Neural cell (in vitro differentiated cells): ENCODE measurements at regions not wholly inside any gene's neighbourhood (a gene's known extent, or its start where the extent isn't known, plus 50 kb on each side); places are given as distances from the start of the nearest gene placed in this dataset.
"Not testable (repeated sequence)": the region's sequence is repeated elsewhere in the genome, so short reads cannot be mapped to it uniquely, and the experiment has no call there.

Experiments
- H2AFZ ChIP-seq: fragments of 200-600, 300-800 bp; sonication (generic), shearing (Covaris generic); 2 replicates; pipeline ENCODE4 v1.6.0; 2014; ENCODE audit warnings: low read depth, mild to moderate bottlenecking, antibody characterized with exemption, low read length, moderate library complexity
- H3F3A ChIP-seq: fragments of 200-600 bp; shearing (Covaris generic); 2 replicates; pipeline ENCODE4 v1.6.1; 2016; ENCODE audit warnings: mild to moderate bottlenecking, moderate library complexity, mixed read lengths, antibody characterized with exemption, low read length; ENCODE audit not compliant: insufficient read depth, poor library complexity, severe bottlenecking
- H3K27ac ChIP-seq: fragments of 200-600, 300-800 bp; sonication (generic), shearing (Covaris generic); 2 replicates; pipeline ENCODE4 v1.5.1; 2014; ENCODE audit warnings: mild to moderate bottlenecking, low read length, moderate library complexity
- H3K27me3 ChIP-seq: fragments of 300-800, 200-600 bp; sonication (generic), shearing (Covaris generic); 2 replicates; pipeline ENCODE4 v1.6.0; 2014; ENCODE audit warnings: mild to moderate bottlenecking, low read depth, low read length, moderate library complexity; ENCODE audit not compliant: insufficient read depth
- H3K36me3 ChIP-seq: fragments of 300-800, 200-600 bp; sonication (generic), shearing (Covaris generic); 2 replicates; pipeline ENCODE4 v1.5.1; 2014; ENCODE audit warnings: mild to moderate bottlenecking, antibody characterized with exemption, low read length, moderate library complexity; ENCODE audit not compliant: insufficient read depth
- H3K4me2 ChIP-seq: fragments of 300-800, 200-600 bp; sonication (generic), shearing (Covaris generic); 2 replicates; pipeline ENCODE4 v1.6.0; 2014; ENCODE audit warnings: mild to moderate bottlenecking, low read length
- H3K4me3 ChIP-seq: fragments of 300-800, 200-600 bp; sonication (generic), shearing (Covaris generic); 2 replicates; pipeline ENCODE4 v1.5.1; 2014; ENCODE audit warnings: mild to moderate bottlenecking, low read length, moderate library complexity
- H3K79me2 ChIP-seq: fragments of 200-600 bp; shearing (Covaris generic); replicated peaks from 2 replicates; pipeline ENCODE4 v1.6.0; 2014; ENCODE audit warnings: mild to moderate bottlenecking, low read length, moderate library complexity; ENCODE audit not compliant: insufficient read depth
- H3K9ac ChIP-seq: fragments of 300-800, 200-600 bp; sonication (generic), shearing (Covaris generic); 2 replicates; pipeline ENCODE4 v1.6.1; 2016; ENCODE audit warnings: mild to moderate bottlenecking, low read length, mixed read lengths
- H3K9me2 ChIP-seq: fragments of 200-600 bp; shearing (Covaris generic); 2 replicates; pipeline ENCODE4 v1.6.1; 2016; ENCODE audit warnings: mild to moderate bottlenecking, low read length, mixed read lengths; ENCODE audit not compliant: insufficient read depth
- H3K9me3 ChIP-seq: fragments of 200-600, 300-800 bp; sonication (generic), shearing (Covaris generic); 2 replicates; pipeline ENCODE4 v1.6.1; 2016; ENCODE audit warnings: mild to moderate bottlenecking, mixed run types, low read length, moderate library complexity, mixed read lengths
- H4K20me1 ChIP-seq: fragments of 200-600 bp; shearing (Covaris generic); 2 replicates; pipeline ENCODE4 v1.6.1; 2016; ENCODE audit warnings: mild to moderate bottlenecking, mixed run types; ENCODE audit not compliant: insufficient read depth
- EP300 ChIP-seq: fragments of 450-650 bp; conservative IDR thresholded peaks from 2 replicates; pipeline ENCODE4 v1.6.1; 2014; ENCODE audit warnings: antibody characterized with exemption, mild to moderate bottlenecking, moderate library complexity; ENCODE audit not compliant: poor library complexity, severe bottlenecking
- EZH2 ChIP-seq: fragments of 200-600, 300-800 bp; shearing (Covaris generic), sonication (generic); IDR thresholded peaks from 2 replicates; pipeline ENCODE4 v1.6.1; 2014; ENCODE audit warnings: antibody characterized with exemption, low read length, borderline replicate concordance, mild to moderate bottlenecking; ENCODE audit not compliant: insufficient read depth, poor library complexity, severe bottlenecking
- MXI1 ChIP-seq: fragments of 450-650 bp; conservative IDR thresholded peaks from 2 replicates; pipeline ENCODE4 v1.6.1; 2014; ENCODE audit warnings: antibody characterized with exemption, mild to moderate bottlenecking; ENCODE audit not compliant: poor library complexity, severe bottlenecking
- POLR2AphosphoS5 ChIP-seq: IDR thresholded peaks from 2 replicates; pipeline ENCODE4 v1.6.1; 2012
- RAD21 ChIP-seq: fragments of 450-650 bp; conservative IDR thresholded peaks from 2 replicates; pipeline ENCODE4 v1.6.1; 2014; ENCODE audit warnings: antibody characterized with exemption, mild to moderate bottlenecking, moderate library complexity
- SMC3 ChIP-seq: fragments of 450-650 bp; conservative IDR thresholded peaks from 2 replicates; pipeline ENCODE4 v1.6.1; 2014; ENCODE audit warnings: antibody characterized with exemption, mild to moderate bottlenecking, moderate library complexity; ENCODE audit not compliant: poor library complexity
- TAF1 ChIP-seq: IDR thresholded peaks from 2 replicates; pipeline ENCODE4 v1.6.1; 2012; ENCODE audit warnings: low read depth
- TF ChIP-seq, protein P1 (sequence below): IDR thresholded peaks from 2 replicates; pipeline ENCODE4 v1.6.1; 2012; ENCODE audit warnings: borderline replicate concordance
- TF ChIP-seq, protein P2 (sequence below): fragments of 450-650 bp; IDR thresholded peaks from 2 replicates; pipeline ENCODE4 v1.5.1; 2014; ENCODE audit warnings: antibody characterized with exemption, mild to moderate bottlenecking, moderate library complexity; ENCODE audit not compliant: poor library complexity, severe bottlenecking

DNA sequence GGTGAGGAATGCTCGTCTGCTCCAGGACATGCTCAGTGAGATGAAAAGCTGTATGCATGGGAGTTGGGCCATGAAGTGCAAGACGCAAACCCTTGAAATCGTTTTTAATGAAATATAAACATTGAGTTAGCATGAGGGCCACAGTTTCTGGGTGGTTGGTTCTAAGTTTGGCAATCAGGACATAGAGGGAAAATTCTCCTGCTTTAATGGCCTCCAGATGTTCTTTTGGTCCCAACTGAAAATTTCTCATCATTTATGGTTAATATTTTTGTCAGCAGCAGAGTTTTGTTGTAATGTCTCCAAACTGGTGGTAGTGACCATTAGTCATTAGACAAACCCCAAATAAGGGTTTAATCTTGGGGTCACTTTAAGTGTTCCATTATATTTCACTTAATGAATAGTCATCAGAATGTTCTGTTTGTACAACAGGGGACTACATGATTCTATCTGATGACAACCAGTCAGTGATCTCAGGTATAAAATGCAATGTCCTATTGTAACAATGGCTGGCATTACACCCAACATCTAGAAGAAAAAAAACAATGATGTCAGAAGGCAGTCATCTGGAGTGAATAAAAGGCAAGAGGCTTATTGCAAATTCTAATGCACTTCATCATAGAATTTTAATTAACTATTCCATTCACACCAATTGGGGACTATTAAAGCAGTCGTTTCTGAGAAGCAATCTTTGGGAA, 197.4 kb downstream of the JCAD start:
- no peaks in the 10 kb centered on the region for H3K27me3 ChIP-seq
- H3K4me2 ChIP-seq, result no peak overlapping the region
- no peak overlapping the region for H3K9ac ChIP-seq

DNA sequence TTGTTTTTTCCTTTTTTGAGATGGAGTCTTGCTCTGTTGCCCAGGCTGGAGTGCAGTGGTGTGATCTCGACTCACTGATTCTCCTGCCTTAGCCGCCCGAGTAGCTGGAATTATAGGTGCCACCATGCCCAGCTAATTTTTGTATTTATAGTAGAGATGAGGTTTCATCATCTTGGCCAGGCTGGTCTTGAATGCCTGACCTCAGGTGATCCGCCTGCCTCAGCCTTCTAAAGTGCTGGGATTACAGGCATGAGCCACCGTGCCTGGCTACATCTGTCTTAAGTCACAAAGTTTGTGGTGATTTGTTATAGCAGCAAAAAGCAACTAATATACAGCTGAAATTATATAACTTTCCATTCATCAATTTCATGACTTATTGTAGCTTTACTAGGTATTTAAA, 198.2 kb downstream of the JCAD start:
- not testable (repeated sequence) for H3K9ac ChIP-seq, H3K4me3 ChIP-seq, H3K79me2 ChIP-seq, H3K9me3 ChIP-seq, H3K4me2 ChIP-seq, H2AFZ ChIP-seq, H4K20me1 ChIP-seq, H3K27me3 ChIP-seq, H3K36me3 ChIP-seq, H3K27ac ChIP-seq, H3F3A ChIP-seq, H3K9me2 ChIP-seq

More for the DNA sequence above, 197.4 kb downstream of the JCAD start:
- H2AFZ ChIP-seq, result no peak overlapping the region
- no peaks in the 10 kb centered on the region for H3K9me2 ChIP-seq
- H3F3A ChIP-seq, result no peaks in the 10 kb centered on the region
- no peak overlapping the region for H3K4me3 ChIP-seq
- H3K36me3 ChIP-seq, result no peaks in the 10 kb centered on the region
- H3K27ac ChIP-seq, result no peak overlapping the region
- H3K79me2 ChIP-seq, result no peaks in the 10 kb centered on the region
- H3K9me3 ChIP-seq, result no peaks in the 10 kb centered on the region
- TF ChIP-seq RAD21, result no peak
- no peak for TF ChIP-seq SMC3
- TF ChIP-seq TAF1, result no peak
- no peak for TF ChIP-seq POLR2AphosphoS5
- no peak for TF ChIP-seq EP300
- TF ChIP-seq, protein P1, sequence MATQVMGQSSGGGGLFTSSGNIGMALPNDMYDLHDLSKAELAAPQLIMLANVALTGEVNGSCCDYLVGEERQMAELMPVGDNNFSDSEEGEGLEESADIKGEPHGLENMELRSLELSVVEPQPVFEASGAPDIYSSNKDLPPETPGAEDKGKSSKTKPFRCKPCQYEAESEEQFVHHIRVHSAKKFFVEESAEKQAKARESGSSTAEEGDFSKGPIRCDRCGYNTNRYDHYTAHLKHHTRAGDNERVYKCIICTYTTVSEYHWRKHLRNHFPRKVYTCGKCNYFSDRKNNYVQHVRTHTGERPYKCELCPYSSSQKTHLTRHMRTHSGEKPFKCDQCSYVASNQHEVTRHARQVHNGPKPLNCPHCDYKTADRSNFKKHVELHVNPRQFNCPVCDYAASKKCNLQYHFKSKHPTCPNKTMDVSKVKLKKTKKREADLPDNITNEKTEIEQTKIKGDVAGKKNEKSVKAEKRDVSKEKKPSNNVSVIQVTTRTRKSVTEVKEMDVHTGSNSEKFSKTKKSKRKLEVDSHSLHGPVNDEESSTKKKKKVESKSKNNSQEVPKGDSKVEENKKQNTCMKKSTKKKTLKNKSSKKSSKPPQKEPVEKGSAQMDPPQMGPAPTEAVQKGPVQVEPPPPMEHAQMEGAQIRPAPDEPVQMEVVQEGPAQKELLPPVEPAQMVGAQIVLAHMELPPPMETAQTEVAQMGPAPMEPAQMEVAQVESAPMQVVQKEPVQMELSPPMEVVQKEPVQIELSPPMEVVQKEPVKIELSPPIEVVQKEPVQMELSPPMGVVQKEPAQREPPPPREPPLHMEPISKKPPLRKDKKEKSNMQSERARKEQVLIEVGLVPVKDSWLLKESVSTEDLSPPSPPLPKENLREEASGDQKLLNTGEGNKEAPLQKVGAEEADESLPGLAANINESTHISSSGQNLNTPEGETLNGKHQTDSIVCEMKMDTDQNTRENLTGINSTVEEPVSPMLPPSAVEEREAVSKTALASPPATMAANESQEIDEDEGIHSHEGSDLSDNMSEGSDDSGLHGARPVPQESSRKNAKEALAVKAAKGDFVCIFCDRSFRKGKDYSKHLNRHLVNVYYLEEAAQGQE, result no peak
- no peak for TF ChIP-seq EZH2
- no peaks in the 10 kb centered on the region for H4K20me1 ChIP-seq

DNA sequence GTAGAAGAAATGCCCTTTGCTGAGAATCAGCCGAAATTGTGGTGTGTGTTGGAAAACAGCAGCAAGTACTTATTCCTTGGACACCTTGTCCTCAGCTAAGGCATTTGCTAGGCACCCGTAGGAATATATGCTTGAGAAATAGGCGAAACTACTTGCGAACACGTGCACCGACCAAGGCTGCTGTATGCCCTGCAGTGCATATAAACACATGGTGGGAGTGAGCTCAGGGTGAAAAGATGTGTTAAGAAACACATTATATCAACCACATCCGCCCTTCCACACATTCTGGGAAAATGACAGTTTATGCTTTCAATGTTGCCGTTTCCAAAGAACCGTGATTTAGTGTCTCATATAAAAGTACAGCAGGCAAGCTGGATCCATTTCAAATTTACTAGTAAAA, 199.2 kb downstream of the JCAD start:
- H3K27ac ChIP-seq, result no peak overlapping the region
- H3K4me2 ChIP-seq, result no peak overlapping the region
- no peak overlapping the region for H3K9ac ChIP-seq
- H4K20me1 ChIP-seq, result no peaks in the 10 kb centered on the region
- TF ChIP-seq EZH2 (no peak), MXI1 (no peak), RAD21 (no peak), TAF1 (no peak), SMC3 (no peak), EP300 (no peak), POLR2AphosphoS5 (no peak)
- TF ChIP-seq, protein P2, sequence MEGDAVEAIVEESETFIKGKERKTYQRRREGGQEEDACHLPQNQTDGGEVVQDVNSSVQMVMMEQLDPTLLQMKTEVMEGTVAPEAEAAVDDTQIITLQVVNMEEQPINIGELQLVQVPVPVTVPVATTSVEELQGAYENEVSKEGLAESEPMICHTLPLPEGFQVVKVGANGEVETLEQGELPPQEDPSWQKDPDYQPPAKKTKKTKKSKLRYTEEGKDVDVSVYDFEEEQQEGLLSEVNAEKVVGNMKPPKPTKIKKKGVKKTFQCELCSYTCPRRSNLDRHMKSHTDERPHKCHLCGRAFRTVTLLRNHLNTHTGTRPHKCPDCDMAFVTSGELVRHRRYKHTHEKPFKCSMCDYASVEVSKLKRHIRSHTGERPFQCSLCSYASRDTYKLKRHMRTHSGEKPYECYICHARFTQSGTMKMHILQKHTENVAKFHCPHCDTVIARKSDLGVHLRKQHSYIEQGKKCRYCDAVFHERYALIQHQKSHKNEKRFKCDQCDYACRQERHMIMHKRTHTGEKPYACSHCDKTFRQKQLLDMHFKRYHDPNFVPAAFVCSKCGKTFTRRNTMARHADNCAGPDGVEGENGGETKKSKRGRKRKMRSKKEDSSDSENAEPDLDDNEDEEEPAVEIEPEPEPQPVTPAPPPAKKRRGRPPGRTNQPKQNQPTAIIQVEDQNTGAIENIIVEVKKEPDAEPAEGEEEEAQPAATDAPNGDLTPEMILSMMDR, result no peak
- TF ChIP-seq, protein P1, result no peak
- no peaks in the 10 kb centered on the region for H3K9me2 ChIP-seq
- no peaks in the 10 kb centered on the region for H3K9me3 ChIP-seq
- H3F3A ChIP-seq, result no peaks in the 10 kb centered on the region
- no peak overlapping the region for H3K4me3 ChIP-seq
- no peaks in the 10 kb centered on the region for H3K79me2 ChIP-seq
- H2AFZ ChIP-seq, result no peak overlapping the region
- no peaks in the 10 kb centered on the region for H3K36me3 ChIP-seq
- no peaks in the 10 kb centered on the region for H3K27me3 ChIP-seq
